ENCODE measurements at regions not wholly inside any gene's neighbourhood (a gene's known extent, or its start where the extent isn't known, plus 50 kb on each side); places are given as distances from the start of the nearest gene placed in this dataset.

GRCh38 chr4:95638920-95639501 is 90.2 kb upstream of the UNC5C start:
- TF ChIP-seq, protein P1, sequence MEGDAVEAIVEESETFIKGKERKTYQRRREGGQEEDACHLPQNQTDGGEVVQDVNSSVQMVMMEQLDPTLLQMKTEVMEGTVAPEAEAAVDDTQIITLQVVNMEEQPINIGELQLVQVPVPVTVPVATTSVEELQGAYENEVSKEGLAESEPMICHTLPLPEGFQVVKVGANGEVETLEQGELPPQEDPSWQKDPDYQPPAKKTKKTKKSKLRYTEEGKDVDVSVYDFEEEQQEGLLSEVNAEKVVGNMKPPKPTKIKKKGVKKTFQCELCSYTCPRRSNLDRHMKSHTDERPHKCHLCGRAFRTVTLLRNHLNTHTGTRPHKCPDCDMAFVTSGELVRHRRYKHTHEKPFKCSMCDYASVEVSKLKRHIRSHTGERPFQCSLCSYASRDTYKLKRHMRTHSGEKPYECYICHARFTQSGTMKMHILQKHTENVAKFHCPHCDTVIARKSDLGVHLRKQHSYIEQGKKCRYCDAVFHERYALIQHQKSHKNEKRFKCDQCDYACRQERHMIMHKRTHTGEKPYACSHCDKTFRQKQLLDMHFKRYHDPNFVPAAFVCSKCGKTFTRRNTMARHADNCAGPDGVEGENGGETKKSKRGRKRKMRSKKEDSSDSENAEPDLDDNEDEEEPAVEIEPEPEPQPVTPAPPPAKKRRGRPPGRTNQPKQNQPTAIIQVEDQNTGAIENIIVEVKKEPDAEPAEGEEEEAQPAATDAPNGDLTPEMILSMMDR (IDR thresholded peaks at IDR 0.05) = no peak
- TF ChIP-seq POLR2AphosphoS5 (IDR thresholded peaks at IDR 0.05) (no peak), POLR2A (IDR thresholded peaks at IDR 0.05) (no peak)

Data from breast epithelium (tissue), 3 donors.